ENCODE measurements at regions not wholly inside any gene's neighbourhood (a gene's known extent, or its start where the extent isn't known, plus 50 kb on each side); places are given as distances from the start of the nearest gene placed in this dataset.

GRCh38 chr2:64704161-64704560, 50.4 kb upstream of the SERTAD2 start:
- no peak for DNase-seq (ENCODE audit: low spot score)

- no peak for DNase-seq (ENCODE audit: low spot score)
Observed at GRCh38 chr2:64704996-64705395, 51.3 kb upstream of the SERTAD2 start.

GRCh38 chr2:64707276-64707675, 53.6 kb upstream of the SERTAD2 start:
- DNase-seq (ENCODE audit: low spot score) = no peak

- no peak for DNase-seq (ENCODE audit: low spot score)
Observed at GRCh38 chr2:64708829-64709228, 55.1 kb upstream of the SERTAD2 start.

GRCh38 chr2:64711252-64711800, 57.6 kb upstream of the SERTAD2 start:
- no peak for DNase-seq (ENCODE audit: low spot score)

GRCh38 chr2:64713686-64714085, 60.0 kb upstream of the SERTAD2 start:
- no peak for DNase-seq (ENCODE audit: low spot score)

- DNase-seq (ENCODE audit: low spot score) = no peak
Observed at GRCh38 chr2:64716569-64716968, 62.9 kb upstream of the SERTAD2 start.

GRCh38 chr2:64718250-64718885, 64.7 kb upstream of the SERTAD2 start:
- no peak for DNase-seq (ENCODE audit: low spot score)

GRCh38 chr2:64720535-64721319, 67.0 kb upstream of the SERTAD2 start:
- no peak for DNase-seq (ENCODE audit: low spot score)

- no peak for DNase-seq (ENCODE audit: low spot score)
Observed at GRCh38 chr2:64721320-64721623, 67.6 kb upstream of the SERTAD2 start.

- DNase-seq (ENCODE audit: low spot score) = no peak
Observed at GRCh38 chr2:64722291-64723044, 68.8 kb upstream of the SERTAD2 start.

GRCh38 chr2:64727013-64727767, 73.5 kb upstream of the SERTAD2 start:
- no peak for DNase-seq (ENCODE audit: low spot score)

- DNase-seq (ENCODE audit: low spot score) = no peak
Observed at GRCh38 chr2:64727843-64728463, 74.2 kb upstream of the SERTAD2 start.

- peak; percentile 7 for DNase-seq (ENCODE audit: low spot score)
Observed at GRCh38 chr2:64730551-64731262, 77.0 kb upstream of the SERTAD2 start.

- DNase-seq (ENCODE audit: low spot score) = no peak
Observed at GRCh38 chr2:64731263-64731643, 77.5 kb upstream of the SERTAD2 start.

GRCh38 chr2:64731746-64732145, 78.0 kb upstream of the SERTAD2 start:
- no peak for DNase-seq (ENCODE audit: low spot score)

- DNase-seq (ENCODE audit: low spot score) = no peak
Observed at GRCh38 chr2:64732146-64732545, 78.4 kb upstream of the SERTAD2 start.

GRCh38 chr2:64735504-64735903, 81.8 kb upstream of the SERTAD2 start:
- no peak for DNase-seq (ENCODE audit: low spot score)

GRCh38 chr2:64737547-64737946, 83.8 kb upstream of the SERTAD2 start:
- DNase-seq (ENCODE audit: low spot score) = no peak

GRCh38 chr2:64738026-64738425, 84.3 kb upstream of the SERTAD2 start:
- no peak for DNase-seq (ENCODE audit: low spot score)

- no peak for DNase-seq (ENCODE audit: low spot score)
Observed at GRCh38 chr2:64742678-64743077, 89.0 kb upstream of the SERTAD2 start.
